ENCODE measurements at regions not wholly inside any gene's neighbourhood (a gene's known extent, or its start where the extent isn't known, plus 50 kb on each side); places are given as distances from the start of the nearest gene placed in this dataset.

GRCh38 chr13:104431895-104432294, 1365.7 kb upstream of the SLC10A2 start:
- TF ChIP-seq CTCF (conservative IDR thresholded peaks at IDR 0.05; ENCODE audit: low read depth in 2 of 2) (no peak), NANOG (IDR thresholded peaks at IDR 0.05; ENCODE audit: borderline replicate concordance) (no peak), POLR2AphosphoS5 (IDR thresholded peaks at IDR 0.05; ENCODE audit: low read depth) (no peak), CREB1 (CRISPR knock-in tag; IDR thresholded peaks at IDR 0.05; ENCODE audit: low read depth) (no peak), REST (IDR thresholded peaks at IDR 0.05; ENCODE audit: unreplicated experiment) (no peak), EZH2 (IDR thresholded peaks at IDR 0.05; ENCODE audit: low read depth, unreplicated experiment) (no peak), JUNB (IDR thresholded peaks at IDR 0.05; ENCODE audit: unreplicated experiment) (no peak), STAT1 (IDR thresholded peaks at IDR 0.05; ENCODE audit: unreplicated experiment) (no peak), ZNF114 (CRISPR knock-in tag; IDR thresholded peaks at IDR 0.05) (no peak), EZH2phosphoT487 (IDR thresholded peaks at IDR 0.05; ENCODE audit: unreplicated experiment) (no peak)

Data from GM23338 (cell line).